H9 (cell line): ENCODE measurements at regions not wholly inside any gene's neighbourhood (a gene's known extent, or its start where the extent isn't known, plus 50 kb on each side); places are given as distances from the start of the nearest gene placed in this dataset.

Experiments used
- DNase-seq: peaks from one replicate; pipeline ENCODE4 v3.0.0-alpha.2; 2017
- H2AFZ ChIP-seq: one replicate; pipeline ENCODE4 v1.6.1; 2013; ENCODE audit warnings: mild to moderate bottlenecking, low read length, control low read depth, moderate library complexity
- H2AK5ac ChIP-seq: 2 replicates; pipeline ENCODE4 v1.6.1; 2013; ENCODE audit warnings: low read length, control low read depth, mixed read lengths; ENCODE audit not compliant: insufficient read length
- H2BK120ac ChIP-seq: one replicate; pipeline ENCODE4 v1.6.1; 2013; ENCODE audit warnings: low read depth, mild to moderate bottlenecking, low read length, control low read depth, inconsistent platforms; ENCODE audit not compliant: poor library complexity, severe bottlenecking
- H2BK12ac ChIP-seq: 2 replicates; pipeline ENCODE4 v1.6.1; 2013; ENCODE audit warnings: low read length, control low read depth, mixed read lengths, low read depth; ENCODE audit not compliant: insufficient read length
- H2BK15ac ChIP-seq: 2 replicates; pipeline ENCODE4 v1.6.1; 2013; ENCODE audit warnings: low read depth, low read length, control low read depth
- H2BK20ac ChIP-seq: one replicate; pipeline ENCODE4 v1.6.1; 2013; ENCODE audit warnings: low read depth, mild to moderate bottlenecking, low read length, control low read depth, inconsistent platforms; ENCODE audit not compliant: poor library complexity, severe bottlenecking
- H2BK5ac ChIP-seq: 2 replicates; pipeline ENCODE4 v1.6.1; 2013; ENCODE audit warnings: low read length, control low read depth, mixed read lengths; ENCODE audit not compliant: insufficient read length
- H3K14ac ChIP-seq: 2 replicates; pipeline ENCODE4 v1.6.1; 2013; ENCODE audit warnings: low read length, control low read depth; ENCODE audit not compliant: insufficient read depth
- H3K18ac ChIP-seq: 2 replicates; pipeline ENCODE4 v1.6.1; 2013; ENCODE audit warnings: low read depth, mild to moderate bottlenecking, mixed read lengths, low read length, control low read depth; ENCODE audit not compliant: insufficient read length
- H3K23ac ChIP-seq: 2 replicates; pipeline ENCODE4 v1.6.1; 2013; ENCODE audit warnings: low read length, control low read depth, mixed read lengths, low read depth; ENCODE audit not compliant: insufficient read length
- H3K23me2 ChIP-seq: 2 replicates; pipeline ENCODE4 v1.6.1; 2013; ENCODE audit warnings: low read depth, mild to moderate bottlenecking, mixed read lengths, low read length, control low read depth; ENCODE audit not compliant: insufficient read length, poor library complexity, severe bottlenecking
- H3K27ac ChIP-seq: 2 replicates; pipeline ENCODE4 v1.5.1; 2013; ENCODE audit warnings: low read length, control low read depth, mixed read lengths, low read depth; ENCODE audit not compliant: insufficient read length
- H3K27me3 ChIP-seq: 2 replicates; pipeline ENCODE4 v1.6.1; 2013; ENCODE audit warnings: low read length, control low read depth, inconsistent platforms; ENCODE audit not compliant: insufficient read depth
- H3K4ac ChIP-seq: 2 replicates; pipeline ENCODE4 v1.6.1; 2013; ENCODE audit warnings: low read depth, mild to moderate bottlenecking, control low read depth, inconsistent platforms, low read length, moderate library complexity
- H3K4me1 ChIP-seq: 2 replicates; pipeline ENCODE4 v1.6.1; 2013; ENCODE audit warnings: low read length, control low read depth, inconsistent platforms; ENCODE audit not compliant: insufficient read depth
- H3K4me2 ChIP-seq: 2 replicates; pipeline ENCODE4 v1.6.1; 2013; ENCODE audit warnings: low read length, control low read depth, mixed read lengths; ENCODE audit not compliant: insufficient read length, insufficient read depth
- H3K56ac ChIP-seq: 2 replicates; pipeline ENCODE4 v1.6.1; 2013; ENCODE audit warnings: low read depth, mild to moderate bottlenecking, mixed read lengths, low read length, control low read depth; ENCODE audit not compliant: insufficient read length
- H3K79me1 ChIP-seq: 2 replicates; pipeline ENCODE4 v1.6.1; 2013; ENCODE audit warnings: low read depth, mild to moderate bottlenecking, moderate library complexity, low read length, control low read depth, inconsistent platforms; ENCODE audit not compliant: insufficient read depth, poor library complexity, severe bottlenecking
- H3K79me2 ChIP-seq: 2 replicates; pipeline ENCODE4 v1.6.1; 2013; ENCODE audit warnings: low read length, control low read depth, inconsistent platforms; ENCODE audit not compliant: insufficient read depth
- H3K9ac ChIP-seq: 2 replicates; pipeline ENCODE4 v1.6.1; 2013; ENCODE audit warnings: low read length, control low read depth, mixed read lengths; ENCODE audit not compliant: insufficient read length; ENCODE audit errors: extremely low read depth
- H3K9me3 ChIP-seq: one replicate; pipeline ENCODE4 v1.6.1; 2013; ENCODE audit warnings: low read depth, low read length, inconsistent platforms; ENCODE audit not compliant: control insufficient read depth
- H3T11ph ChIP-seq: one replicate; pipeline ENCODE4 v1.6.1; 2013; ENCODE audit warnings: mild to moderate bottlenecking, low read length, control low read depth, inconsistent platforms
- H4K20me1 ChIP-seq: one replicate; pipeline ENCODE4 v1.6.1; 2013; ENCODE audit not compliant: control insufficient read depth, insufficient read length, insufficient read depth
- H4K5ac ChIP-seq: 2 replicates; pipeline ENCODE4 v1.6.1; 2013; ENCODE audit warnings: low read depth, mild to moderate bottlenecking, mixed read lengths, low read length, control low read depth; ENCODE audit not compliant: insufficient read length
- H4K8ac ChIP-seq: replicated peaks from 2 replicates; pipeline ENCODE4 v1.6.1; 2013; ENCODE audit warnings: low read length, control low read depth, mixed read lengths, low read depth; ENCODE audit not compliant: insufficient read length
- H4K91ac ChIP-seq: 2 replicates; pipeline ENCODE4 v1.6.1; 2013; ENCODE audit warnings: low read depth, mild to moderate bottlenecking, moderate library complexity, mixed read lengths, low read length, control low read depth; ENCODE audit not compliant: insufficient read length
- H3K27ac Mint-ChIP-seq, 3 experiments: 2 replicates in 2 of 3; 3 replicates in 1 of 3; pipeline ENCODE4 v1.8.0; 2020 to 2021; ENCODE audit warnings: mixed read lengths in 3 of 3, mild to moderate bottlenecking in 1 of 3, moderate library complexity in 1 of 3
- H3K27me3 Mint-ChIP-seq: 2 replicates; pipeline ENCODE4 v1.8.0; 2021; ENCODE audit warnings: low read depth, mild to moderate bottlenecking, moderate library complexity, mixed read lengths
- H3K36me3 Mint-ChIP-seq, 3 experiments: 2 replicates in 2 of 3; 3 replicates in 1 of 3; pipeline ENCODE4 v1.8.0; 2020 to 2021; ENCODE audit warnings: low read depth in 3 of 3, mixed read lengths in 3 of 3; ENCODE audit not compliant: insufficient read depth in 1 of 3
- H3K4me1 Mint-ChIP-seq, 2 experiments: 2 replicates each; pipeline ENCODE4 v1.8.0; 2020; ENCODE audit warnings: mixed read lengths in 2 of 2
- H3K4me3 Mint-ChIP-seq, 2 experiments: 2 replicates in 1 of 2; 3 replicates in 1 of 2; pipeline ENCODE4 v1.8.0; 2020 to 2021; ENCODE audit warnings: mild to moderate bottlenecking in 2 of 2, mixed read lengths in 2 of 2, moderate library complexity in 1 of 2
- H3K9me3 Mint-ChIP-seq, 2 experiments: 2 replicates in 1 of 2; 3 replicates in 1 of 2; pipeline ENCODE4 v1.8.0; 2020; ENCODE audit warnings: mild to moderate bottlenecking in 2 of 2, mixed read lengths in 2 of 2, moderate library complexity in 1 of 2
- CTCF ChIP-seq: fragments of 200-600 bp; sonication (generic); conservative IDR thresholded peaks from 3 replicates; pipeline ENCODE4 v1.8.0; 2021; ENCODE audit warnings: antibody characterized with exemption, mild to moderate bottlenecking
- WGBS: extraction: QIAGEN DNeasy Blood & Tissue Kit; methylation state at CpG from one replicate; pipeline ENCODE4 v1.1.7; 2013; ENCODE audit warnings: missing lambda C conversion rate, low lambda C conversion rate, mixed read lengths; ENCODE audit not compliant: insufficient read length; ENCODE audit errors: extremely low coverage; 5-methylcytosine and 5-hydroxymethylcytosine counted together

GRCh38 chr10:63783882-63784281 lies 262.7 kb downstream of the REEP3 start:
- Histone ChIP-seq H2AK5ac (no peak overlapping the region), H3K18ac (no peak overlapping the region), H2BK12ac (no peak overlapping the region), H3K23ac (no peak overlapping the region), H2BK15ac (no peak overlapping the region), H2BK20ac (no peak overlapping the region), H3K23me2 (no peaks in the 10 kb centered on the region), H3K4me1 (no peaks in the 10 kb centered on the region), H4K5ac (no peak overlapping the region), H2AFZ (no peak overlapping the region), H4K8ac (no peak overlapping the region), H3K27ac (no peak overlapping the region), H3K9ac (no peak overlapping the region), H3K14ac (no peak overlapping the region), H3K4ac (no peak overlapping the region), H3K27me3 (no peaks in the 10 kb centered on the region), H3T11ph (no peak overlapping the region), H3K79me1 (no peaks in the 10 kb centered on the region), H3K79me2 (no peaks in the 10 kb centered on the region), H2BK5ac (no peak overlapping the region), H3K4me2 (no peak overlapping the region), H4K20me1 (no peaks in the 10 kb centered on the region), H4K91ac (no peak overlapping the region), H3K9me3 (no peaks in the 10 kb centered on the region), H2BK120ac (no peak overlapping the region), H3K56ac (no peak overlapping the region)
- Mint-ChIP-seq H3K9me3 (peaks cover 1 to 3% of the 10 kb centered on the region in 2 experiments; a peak in 4 of 5 replicates), H3K36me3 (peaks cover 0 to 3% (median 0%) of the 10 kb centered on the region in 3 experiments; a peak in 1 of 7 replicates), H3K4me1 (no peaks in the 10 kb centered on the region), H3K27ac (no peak overlapping the region), H3K27me3 (peaks cover 2% of the 10 kb centered on the region; the same call in 1 of the 2 replicates), H3K4me3 (no peak overlapping the region)
- no peak for DNase-seq
- no CpG with 5 or more reads among the region's 1 CpG for WGBS
- TF ChIP-seq CTCF, result no peak
